A549 (cell line): ENCODE measurements at regions not wholly inside any gene's neighbourhood (a gene's known extent, or its start where the extent isn't known, plus 50 kb on each side); places are given as distances from the start of the nearest gene placed in this dataset.

Source experiments
- CEBPB ChIP-seq, 2 experiments: fragments of >200 bp in 1 of 2; sonication (Bioruptor Twin) in 1 of 2; formaldehyde crosslinking in 1 of 2; IDR thresholded peaks; 2 replicates each; pipeline ENCODE4 v1.6.1; 2012 to 2016
- CTCF ChIP-seq: fragments of >200 bp; sonication (Bioruptor Twin); formaldehyde crosslinking; IDR thresholded peaks from 3 replicates; pipeline ENCODE4 v1.5.1; 2016
- FOSL2 ChIP-seq, 2 experiments: fragments of 450-650 bp in 1 of 2; fragments of >200 bp in 1 of 2; sonication (Bioruptor Twin) in 1 of 2; formaldehyde crosslinking; IDR thresholded peaks; 2 replicates each; pipeline versions ENCODE4 v1.5.0 to v1.6.1; 2016 to 2020; ENCODE audit warnings: mild to moderate bottlenecking in 1 of 2, moderate library complexity in 1 of 2
- MAZ ChIP-seq: fragments of 150-350 bp; IDR thresholded peaks from 2 replicates; pipeline ENCODE4 v1.6.1; 2014; ENCODE audit warnings: antibody characterized with exemption, low read depth, low read length, borderline replicate concordance
- POLR2A ChIP-seq: IDR thresholded peaks from 2 replicates; pipeline ENCODE4 v1.6.1; 2012; ENCODE audit warnings: mild to moderate bottlenecking, low read length
- RAD21 ChIP-seq, 2 experiments: fragments of >200 bp in 1 of 2; sonication (Bioruptor Twin) in 1 of 2; formaldehyde crosslinking in 1 of 2; IDR thresholded peaks in 1 of 2; conservative IDR thresholded peaks in 1 of 2; 2 replicates in 1 of 2; 3 replicates in 1 of 2; pipeline ENCODE4 v1.6.1; 2012 to 2018; ENCODE audit warnings: inconsistent platforms in 1 of 2

- TF ChIP-seq CEBPB (IDR thresholded peaks at IDR 0.05) (no peak), POLR2A (no peak), MAZ (no peak), RAD21 (conservative IDR thresholded peaks at IDR 0.05 in 1 of 2, IDR thresholded peaks at IDR 0.05 in 1 of 2) (no peak), CTCF (no peak), FOSL2 (IDR thresholded peaks at IDR 0.05) (no peak), FOSL2 (CRISPR knock-in tag; IDR thresholded peaks at IDR 0.05) (no peak)
Observed at GRCh38 chr6:165718491-165718891, 55.5 kb upstream of the PDE10A start.
